CD8-positive, alpha-beta memory T cell (primary cell): ENCODE measurements at regions not wholly inside any gene's neighbourhood (a gene's known extent, or its start where the extent isn't known, plus 50 kb on each side); places are given as distances from the start of the nearest gene placed in this dataset.
A peak's percentile ranks its signal among the peaks of the same experiment; 100 is the strongest.
"Not testable (repeated sequence)": the region's sequence is repeated elsewhere in the genome, so short reads cannot be mapped to it uniquely, and the experiment has no call there.

ENCODE experiments used
- CTCF ChIA-PET: fragments of 350-600 bp; sonication (Branson Sonifier 250); formaldehyde crosslinking; loops from one replicate; lab custom pipeline; 2021; ENCODE audit warnings: antibody characterized with exemption; lab: Charles Lee
- POLR2A ChIA-PET: fragments of 350-600 bp; sonication (Branson Sonifier 250); formaldehyde crosslinking; loops from one replicate; lab custom pipeline; 2021; ENCODE audit warnings: antibody characterized with exemption; lab: Charles Lee
- DNase-seq, 5 donors: peaks; one replicate each; pipeline versions ENCODE4 v3.0.0 to v3.0.0-alpha.2; 2020 to 2022; ENCODE audit warnings: mixed read lengths in 1 of 5
- H3K27ac ChIP-seq: one replicate; pipeline ENCODE4 v1.7.0; 2013; ENCODE audit warnings: low read depth, mild to moderate bottlenecking, low read length, moderate library complexity
- H3K27me3 ChIP-seq: 2 replicates; pipeline ENCODE4 v1.7.0; 2013; ENCODE audit warnings: low read length, mild to moderate bottlenecking; ENCODE audit not compliant: insufficient read depth, poor library complexity, severe bottlenecking
- H3K36me3 ChIP-seq: 2 replicates; pipeline ENCODE4 v1.7.0; 2013; ENCODE audit warnings: mild to moderate bottlenecking, low read length, moderate library complexity; ENCODE audit not compliant: insufficient read depth
- H3K4me1 ChIP-seq: 2 replicates; pipeline ENCODE4 v1.7.0; 2013; ENCODE audit warnings: mild to moderate bottlenecking, low read length, moderate library complexity; ENCODE audit not compliant: insufficient read depth
- H3K4me3 ChIP-seq: 2 replicates; pipeline ENCODE4 v1.7.0; 2013; ENCODE audit warnings: mild to moderate bottlenecking, low read length
- H3K9me3 ChIP-seq: 2 replicates; pipeline ENCODE4 v1.7.0; 2013; ENCODE audit warnings: mild to moderate bottlenecking, low read length
- H3K27ac Mint-ChIP-seq, 8 donors: one replicate each; pipeline ENCODE4 v1.8.0; 2020 to 2021; ENCODE audit warnings: mixed read lengths in 8 of 8, mild to moderate bottlenecking in 6 of 8, inconsistent platforms in 3 of 8, moderate library complexity in 3 of 8
- H3K27me3 Mint-ChIP-seq, 2 donors: one replicate each; pipeline ENCODE4 v1.8.0; 2020 to 2021; ENCODE audit warnings: mixed read lengths in 2 of 2, mild to moderate bottlenecking in 1 of 2, moderate library complexity in 1 of 2
- H3K36me3 Mint-ChIP-seq, 3 donors: one replicate each; pipeline ENCODE4 v1.8.0; 2020 to 2021; ENCODE audit warnings: mixed read lengths in 3 of 3, inconsistent platforms in 1 of 3, mild to moderate bottlenecking in 1 of 3
- H3K4me1 Mint-ChIP-seq, 3 donors: one replicate each; pipeline ENCODE4 v1.8.0; 2020 to 2021; ENCODE audit warnings: mixed read lengths in 3 of 3, inconsistent platforms in 1 of 3, mild to moderate bottlenecking in 1 of 3
- H3K4me3 Mint-ChIP-seq, 7 donors: one replicate each; pipeline ENCODE4 v1.8.0; 2020 to 2021; ENCODE audit warnings: mixed read lengths in 7 of 7, mild to moderate bottlenecking in 6 of 7, moderate library complexity in 4 of 7, inconsistent platforms in 2 of 7
- H3K9me3 Mint-ChIP-seq, 5 donors: one replicate each; pipeline ENCODE4 v1.8.0; 2020 to 2022; ENCODE audit warnings: mixed read lengths in 5 of 5, mild to moderate bottlenecking in 3 of 5, moderate library complexity in 2 of 5, inconsistent platforms in 1 of 5

DNA sequence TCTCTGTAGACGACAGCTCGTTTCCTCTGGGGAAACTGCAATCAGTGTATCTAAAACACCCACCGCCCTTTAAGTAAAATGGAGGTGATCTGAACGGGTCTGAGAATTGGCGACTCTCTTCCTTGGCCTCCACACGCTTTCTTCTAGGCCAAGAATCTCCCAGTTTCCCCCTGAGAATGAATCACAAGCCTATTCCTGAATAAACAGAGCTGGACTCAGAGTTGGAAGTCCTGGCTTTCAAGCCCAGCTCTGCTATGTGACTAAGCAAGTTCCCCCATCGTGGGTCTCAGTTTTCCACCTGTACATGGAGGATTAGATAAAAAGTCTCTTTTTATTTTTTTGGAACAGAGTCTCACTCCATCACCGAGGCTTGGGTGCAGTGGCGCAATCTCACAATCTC lies 200.4 kb downstream of the MN1 start:
- POLR2A ChIA-PET, result no interaction called here
- H3K36me3 ChIP-seq, result no peaks in the 10 kb centered on the region
- H3K4me3 ChIP-seq, result no peak overlapping the region
- Mint-ChIP-seq H3K4me3 (no peak overlapping the region), H3K27ac (no peak overlapping the region), H3K4me1 (no peaks in the 10 kb centered on the region), H3K27me3 (peaks cover 6 to 9% of the 10 kb centered on the region in 2 donors), H3K36me3 (no peaks in the 10 kb centered on the region), H3K9me3 (peaks cover 0 to 2% (median 0%) of the 10 kb centered on the region in 5 donors)
- no peak for DNase-seq
- no peaks in the 10 kb centered on the region for H3K9me3 ChIP-seq
- CTCF ChIA-PET, result no interaction called here
- no peak overlapping the region for H3K27ac ChIP-seq
- no peaks in the 10 kb centered on the region for H3K27me3 ChIP-seq
- no peaks in the 10 kb centered on the region for H3K4me1 ChIP-seq

DNA sequence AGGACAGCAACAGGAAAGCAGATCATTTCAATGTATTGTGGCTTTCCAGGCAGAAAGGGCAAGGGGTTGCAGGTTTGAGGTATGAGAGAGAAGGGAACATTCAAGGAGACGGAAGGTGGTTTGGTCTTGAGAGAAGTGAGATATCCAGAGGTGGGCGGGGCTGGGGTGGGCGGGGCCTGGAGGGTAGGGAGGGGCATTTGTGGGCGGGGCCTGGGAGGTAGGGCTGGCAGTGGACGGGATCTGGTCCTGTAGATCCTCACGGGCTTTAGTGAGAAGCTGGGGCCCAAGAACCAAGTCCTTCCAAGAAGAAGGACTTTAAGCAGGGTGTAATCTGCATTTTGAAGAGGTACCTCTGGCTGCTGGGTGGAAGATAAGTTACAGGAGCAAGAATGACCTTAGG lies 199.2 kb downstream of the MN1 start:
- H3K27ac Mint-ChIP-seq, result no peak overlapping the region
- Histone ChIP-seq H3K9me3 (no peaks in the 10 kb centered on the region), H3K36me3 (no peaks in the 10 kb centered on the region), H3K4me1 (no peaks in the 10 kb centered on the region), H3K27ac (no peak overlapping the region), H3K27me3 (no peaks in the 10 kb centered on the region), H3K4me3 (no peak overlapping the region)
- DNase-seq, result no peak
- no peaks in the 10 kb centered on the region for H3K4me1 Mint-ChIP-seq
- H3K9me3 Mint-ChIP-seq, result peaks cover 0 to 2% (median 0%) of the 10 kb centered on the region in 5 donors
- H3K36me3 Mint-ChIP-seq, result no peaks in the 10 kb centered on the region
- peak overlapping the region in 1 of 7 donors; percentile 52 for H3K4me3 Mint-ChIP-seq
- POLR2A ChIA-PET, result no interaction called here
- peaks cover 6 to 9% of the 10 kb centered on the region in 2 donors for H3K27me3 Mint-ChIP-seq
- CTCF ChIA-PET, result no interaction called here

DNA sequence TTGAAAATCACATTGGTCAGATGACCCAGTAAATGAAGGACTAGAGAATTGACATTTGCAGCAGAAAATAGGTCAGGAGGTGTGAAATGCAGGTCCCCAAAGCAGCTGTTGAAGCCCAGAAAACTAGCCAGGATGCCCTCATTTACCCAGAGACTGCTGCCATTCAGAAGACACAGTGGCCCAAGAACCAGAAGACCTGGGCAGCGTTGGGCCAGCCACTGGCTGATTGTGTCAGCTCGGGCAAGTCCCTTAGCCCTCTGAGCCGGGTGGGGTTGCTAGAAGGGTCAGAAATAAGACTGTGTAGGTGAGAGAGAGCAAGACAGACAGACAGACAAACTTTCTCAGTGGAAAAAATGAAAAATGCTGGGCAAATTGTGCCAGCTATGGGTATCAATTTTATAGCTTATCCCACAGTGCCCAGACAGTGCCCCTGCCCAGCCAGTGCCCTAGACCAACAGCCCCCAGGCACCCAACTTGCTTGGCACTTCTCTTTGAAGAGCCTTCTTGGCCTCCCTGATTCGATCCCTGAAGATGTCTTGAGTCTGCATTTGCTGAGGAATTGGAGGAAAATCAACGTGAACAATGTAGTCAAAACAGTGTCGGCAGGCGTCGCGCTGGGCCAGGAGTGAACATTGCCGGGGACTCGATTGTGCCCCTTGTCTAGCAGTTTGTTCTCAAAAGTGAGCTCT lies 198.3 kb downstream of the MN1 start:
- POLR2A ChIA-PET, result no interaction called here
- H3K36me3 Mint-ChIP-seq, result no peaks in the 10 kb centered on the region
- Histone ChIP-seq H3K4me1 (no peaks in the 10 kb centered on the region), H3K36me3 (no peaks in the 10 kb centered on the region), H3K9me3 (no peaks in the 10 kb centered on the region), H3K4me3 (no peak overlapping the region), H3K27me3 (no peaks in the 10 kb centered on the region), H3K27ac (no peak overlapping the region)
- no peak for DNase-seq
- H3K9me3 Mint-ChIP-seq, result peaks cover 0 to 2% (median 0%) of the 10 kb centered on the region in 5 donors
- no peak overlapping the region for H3K27ac Mint-ChIP-seq
- H3K4me1 Mint-ChIP-seq, result no peaks in the 10 kb centered on the region
- H3K4me3 Mint-ChIP-seq, result no peak overlapping the region
- H3K27me3 Mint-ChIP-seq, result peaks cover 4 to 9% of the 10 kb centered on the region in 2 donors
- CTCF ChIA-PET, result no interaction called here

DNA sequence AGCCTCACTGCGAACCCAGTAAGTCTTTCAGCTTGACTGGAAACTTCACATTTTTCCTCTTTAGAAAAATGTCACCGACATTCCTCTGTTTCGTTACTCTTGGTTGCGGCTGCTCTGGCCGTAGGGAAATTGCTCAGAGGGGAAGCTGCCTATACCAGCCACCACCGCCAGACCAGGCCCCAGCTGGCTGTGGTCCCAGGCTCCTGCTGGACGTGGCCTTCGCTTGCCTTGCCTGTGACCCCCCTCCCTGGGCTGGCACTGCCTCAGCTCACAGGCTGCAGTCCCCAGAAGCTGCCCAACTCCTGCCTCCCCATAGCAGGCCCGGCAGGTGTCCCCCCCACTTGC lies 197.8 kb downstream of the MN1 start:
- H3K4me1 ChIP-seq, result no peaks in the 10 kb centered on the region
- Mint-ChIP-seq H3K9me3 (peaks cover 0 to 2% (median 0%) of the 10 kb centered on the region in 5 donors), H3K4me1 (no peaks in the 10 kb centered on the region), H3K36me3 (no peaks in the 10 kb centered on the region), H3K27ac (no peak overlapping the region), H3K27me3 (peaks cover 4 to 9% of the 10 kb centered on the region in 2 donors), H3K4me3 (no peak overlapping the region)
- ChIA-PET POLR2A (no interaction called here), CTCF (no interaction called here)
- DNase-seq, result no peak
- no peaks in the 10 kb centered on the region for H3K9me3 ChIP-seq
- H3K27ac ChIP-seq, result no peak overlapping the region
- H3K4me3 ChIP-seq, result no peak overlapping the region
- no peaks in the 10 kb centered on the region for H3K27me3 ChIP-seq
- H3K36me3 ChIP-seq, result no peaks in the 10 kb centered on the region

DNA sequence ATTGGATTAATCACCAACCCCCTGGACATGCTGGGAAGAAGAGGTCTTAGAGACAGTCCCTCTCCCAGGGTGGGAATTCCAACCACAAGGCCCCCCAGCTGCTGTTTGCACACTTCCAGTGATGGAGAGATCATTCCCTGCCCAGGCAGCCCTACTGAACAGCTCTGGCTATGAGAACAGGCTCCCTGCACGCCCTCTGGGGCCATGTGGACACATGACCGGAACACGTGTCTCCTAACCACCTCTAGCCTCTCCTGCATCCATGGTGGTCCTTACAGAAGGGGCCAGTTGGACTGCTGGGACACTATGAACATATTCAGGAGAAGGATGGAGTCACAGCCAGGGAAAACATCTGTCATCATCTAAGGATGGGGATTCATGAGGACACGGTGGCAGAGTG lies 196.2 kb downstream of the MN1 start:
- Histone ChIP-seq H3K9me3 (no peaks in the 10 kb centered on the region), H3K4me1 (no peaks in the 10 kb centered on the region), H3K27ac (no peak overlapping the region), H3K27me3 (no peaks in the 10 kb centered on the region), H3K36me3 (no peaks in the 10 kb centered on the region), H3K4me3 (no peak overlapping the region)
- Mint-ChIP-seq H3K36me3 (no peaks in the 10 kb centered on the region), H3K4me3 (no peak overlapping the region), H3K4me1 (no peaks in the 10 kb centered on the region), H3K27ac (no peak overlapping the region), H3K9me3 (peaks cover 0 to 2% (median 0%) of the 10 kb centered on the region in 5 donors), H3K27me3 (peaks cover 4 to 9% of the 10 kb centered on the region in 2 donors)
- no peak for DNase-seq
- ChIA-PET POLR2A (no interaction called here), CTCF (no interaction called here)

DNA sequence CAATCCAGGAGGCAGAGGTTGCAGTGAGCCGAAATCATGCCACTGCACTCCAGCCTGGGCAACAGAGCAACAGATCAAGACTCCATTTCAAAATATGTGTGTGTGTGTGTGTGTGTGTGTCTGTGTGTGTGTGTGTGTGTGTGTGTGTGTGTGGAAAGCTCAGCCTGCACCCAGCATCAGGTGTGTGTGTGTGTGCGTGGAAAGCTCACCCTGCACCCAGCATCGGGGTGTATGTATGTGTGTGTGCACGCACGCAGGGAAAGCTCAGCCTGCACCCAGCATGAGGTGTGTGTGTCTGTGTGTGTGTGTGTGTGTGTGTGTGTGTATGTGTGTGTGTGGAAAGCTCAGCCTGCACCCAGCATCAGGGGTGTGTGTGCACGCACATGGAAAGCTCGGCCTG lies 193.8 kb downstream of the MN1 start:
- H3K4me3 ChIP-seq, H3K4me1 Mint-ChIP-seq, DNase-seq, H3K27ac ChIP-seq, H3K4me3 Mint-ChIP-seq, CTCF ChIA-PET, H3K36me3 ChIP-seq, H3K9me3 ChIP-seq, H3K27me3 ChIP-seq, H3K36me3 Mint-ChIP-seq, H3K4me1 ChIP-seq, H3K27ac Mint-ChIP-seq, POLR2A ChIA-PET, H3K9me3 Mint-ChIP-seq: not testable (repeated sequence)
- peaks cover 5 to 15% of the 10 kb centered on the region in 2 donors for H3K27me3 Mint-ChIP-seq

DNA sequence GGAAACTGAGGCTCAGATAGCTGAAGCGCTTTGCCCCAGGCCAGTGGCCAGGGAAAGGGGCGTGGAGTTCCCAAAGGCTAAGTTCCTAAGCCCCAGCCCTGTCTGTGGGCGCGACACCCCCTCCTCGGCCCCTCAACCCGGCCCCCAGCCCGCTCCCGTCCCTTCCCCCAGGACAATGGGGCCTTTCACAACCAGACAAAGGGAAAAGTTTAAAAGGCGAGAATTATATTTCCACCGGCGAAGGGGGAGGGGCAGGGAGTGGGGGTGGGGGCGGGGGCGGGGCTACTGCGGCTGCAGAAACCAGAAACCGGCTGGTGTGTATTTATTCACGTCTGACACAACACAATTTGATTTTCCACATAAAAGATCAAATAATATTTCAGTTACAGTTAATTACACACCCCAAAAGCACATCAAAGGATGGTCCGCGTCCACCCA lies 192.1 kb downstream of the MN1 start:
- CTCF ChIA-PET, result no interaction called here
- H3K36me3 ChIP-seq, result no peaks in the 10 kb centered on the region
- no peak overlapping the region for H3K27ac ChIP-seq
- no peak overlapping the region for H3K27ac Mint-ChIP-seq
- no peaks in the 10 kb centered on the region for H3K27me3 ChIP-seq
- H3K4me3 Mint-ChIP-seq, result no peak overlapping the region
- H3K4me1 ChIP-seq, result no peaks in the 10 kb centered on the region
- no peak overlapping the region for H3K4me3 ChIP-seq
- H3K27me3 Mint-ChIP-seq, result peaks cover 7 to 21% of the 10 kb centered on the region in 2 donors
- no peaks in the 10 kb centered on the region for H3K36me3 Mint-ChIP-seq
- H3K9me3 Mint-ChIP-seq, result no peaks in the 10 kb centered on the region
- no peak for DNase-seq
- H3K9me3 ChIP-seq, result no peaks in the 10 kb centered on the region
- POLR2A ChIA-PET, result no interaction called here
- no peaks in the 10 kb centered on the region for H3K4me1 Mint-ChIP-seq

DNA sequence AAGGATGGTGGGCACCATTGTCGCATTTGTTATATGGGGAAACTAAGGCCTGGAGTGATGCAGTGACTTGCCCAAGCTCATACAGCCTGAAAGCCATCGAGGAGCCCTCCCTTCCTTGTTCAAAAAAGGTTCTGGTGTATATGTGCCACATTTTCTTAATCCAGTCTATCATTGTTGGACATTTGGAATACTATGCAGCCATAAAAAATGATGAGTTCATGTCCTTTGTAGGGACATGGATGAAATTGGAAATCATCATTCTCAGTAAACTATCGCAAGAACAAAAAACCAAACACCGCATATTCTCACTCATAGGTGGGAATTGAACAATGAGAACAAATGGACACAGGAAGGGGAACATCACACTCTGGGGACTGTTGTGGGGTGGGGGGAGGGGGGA lies 191.4 kb downstream of the MN1 start:
- H3K4me1 Mint-ChIP-seq, DNase-seq, CTCF ChIA-PET, H3K27ac ChIP-seq, H3K9me3 ChIP-seq, H3K4me1 ChIP-seq, H3K4me3 ChIP-seq, H3K36me3 Mint-ChIP-seq, POLR2A ChIA-PET, H3K27me3 ChIP-seq, H3K4me3 Mint-ChIP-seq, H3K9me3 Mint-ChIP-seq, H3K36me3 ChIP-seq, H3K27ac Mint-ChIP-seq: not testable (repeated sequence)
- H3K27me3 Mint-ChIP-seq, result peaks cover 9 to 27% of the 10 kb centered on the region in 2 donors
